Muscle of leg (tissue), 3 donors: ENCODE measurements at regions not wholly inside any gene's neighbourhood (a gene's known extent, or its start where the extent isn't known, plus 50 kb on each side); places are given as distances from the start of the nearest gene placed in this dataset.
A peak's percentile ranks its signal among the peaks of the same experiment; 100 is the strongest.
"Not testable (repeated sequence)": the region's sequence is repeated elsewhere in the genome, so short reads cannot be mapped to it uniquely, and the experiment has no call there.

Source experiments
- DNase-seq: peaks from one replicate; pipeline ENCODE4 v3.0.0; 2013
- H3K27ac ChIP-seq: one replicate; pipeline ENCODE4 v1.5.1; 2013; ENCODE audit warnings: mild to moderate bottlenecking, low read length, control low read depth
- H3K27me3 ChIP-seq: one replicate; pipeline ENCODE4 v1.6.1; 2013; ENCODE audit warnings: low read length; ENCODE audit not compliant: control insufficient read depth, insufficient read depth
- H3K36me3 ChIP-seq: one replicate; pipeline ENCODE4 v1.6.1; 2013; ENCODE audit warnings: low read length; ENCODE audit not compliant: control insufficient read depth, insufficient read depth
- H3K4me1 ChIP-seq: one replicate; pipeline ENCODE4 v1.6.1; 2013; ENCODE audit warnings: low read length; ENCODE audit not compliant: control insufficient read depth, insufficient read depth
- H3K4me3 ChIP-seq: one replicate; pipeline ENCODE4 v1.5.1; 2013; ENCODE audit warnings: low read length, control low read depth
- H3K9me3 ChIP-seq: replicated peaks from 2 replicates; pipeline ENCODE4 v1.6.1; 2013; ENCODE audit warnings: low read depth, low read length; ENCODE audit not compliant: control insufficient read depth
- WGBS: methylation state at CpG from one replicate; pipeline ENCODE4 v1.1.5; 2013; ENCODE audit warnings: missing lambda C conversion rate; ENCODE audit not compliant: insufficient coverage; 5-methylcytosine and 5-hydroxymethylcytosine counted together

GRCh38 chr1:9441451-9442133, 97.7 kb upstream of the SLC25A33 start:
- no peaks in the 10 kb centered on the region for H3K9me3 ChIP-seq
- H3K4me3 ChIP-seq = no peak overlapping the region
- no peaks in the 10 kb centered on the region for H3K36me3 ChIP-seq
- WGBS = 32% methylated on average over 13 of the region's 20 CpGs
- H3K27ac ChIP-seq = peak overlapping the region; percentile 67
- peak; percentile 88 for DNase-seq
- no peaks in the 10 kb centered on the region for H3K27me3 ChIP-seq
- peaks cover 56% of the 10 kb centered on the region for H3K4me1 ChIP-seq

GRCh38 chr1:9442278-9442846, 96.9 kb upstream of the SLC25A33 start:
- Histone ChIP-seq H3K27me3 (no peaks in the 10 kb centered on the region), H3K4me3 (no peak overlapping the region), H3K27ac (no peak overlapping the region), H3K4me1 (peaks cover 53% of the 10 kb centered on the region), H3K9me3 (no peaks in the 10 kb centered on the region), H3K36me3 (no peaks in the 10 kb centered on the region)
- no peak for DNase-seq
- 83% methylated on average over 2 of the region's 8 CpGs for WGBS

- H3K4me3 ChIP-seq = no peak overlapping the region
- no peaks in the 10 kb centered on the region for H3K9me3 ChIP-seq
- no peaks in the 10 kb centered on the region for H3K36me3 ChIP-seq
- H3K4me1 ChIP-seq = peaks cover 47% of the 10 kb centered on the region
- H3K27ac ChIP-seq = peak overlapping the region; percentile 32
- H3K27me3 ChIP-seq = no peaks in the 10 kb centered on the region
- DNase-seq = no peak
- 85% methylated on average over 1 of the region's 3 CpGs for WGBS
These were observed 96.3 kb upstream of the SLC25A33 start for GRCh38 chr1:9442986-9443385.

- peaks cover 3% of the 10 kb centered on the region for H3K27me3 ChIP-seq
- no peaks in the 10 kb centered on the region for H3K36me3 ChIP-seq
- peak; percentile 68 for DNase-seq
- no peak overlapping the region for H3K4me3 ChIP-seq
- H3K27ac ChIP-seq = peak overlapping the region; percentile 77
- no peaks in the 10 kb centered on the region for H3K9me3 ChIP-seq
- H3K4me1 ChIP-seq = peaks cover 50% of the 10 kb centered on the region
- 20% methylated on average over 8 of the region's 14 CpGs for whole genome bisulfite sequencing
These were observed 95.3 kb upstream of the SLC25A33 start for GRCh38 chr1:9443913-9444445.

GRCh38 chr1:9444532-9444931, 94.7 kb upstream of the SLC25A33 start:
- H3K36me3 ChIP-seq = no peaks in the 10 kb centered on the region
- peak overlapping the region; percentile 77 for H3K27ac ChIP-seq
- no peaks in the 10 kb centered on the region for H3K9me3 ChIP-seq
- 63% methylated on average over 9 of the region's 12 CpGs for WGBS
- no peak overlapping the region for H3K4me3 ChIP-seq
- H3K27me3 ChIP-seq = peaks cover 3% of the 10 kb centered on the region
- peaks cover 50% of the 10 kb centered on the region for H3K4me1 ChIP-seq
- DNase-seq = no peak

GRCh38 chr1:9445081-9445480, 94.2 kb upstream of the SLC25A33 start:
- H3K9me3 ChIP-seq, H3K27ac ChIP-seq, DNase-seq, H3K36me3 ChIP-seq, H3K27me3 ChIP-seq, H3K4me3 ChIP-seq: not testable (repeated sequence)
- H3K4me1 ChIP-seq = peaks cover 55% of the 10 kb centered on the region
- 67% methylated on average over 3 of the region's 10 CpGs for WGBS

- Histone ChIP-seq H3K9me3 (no peaks in the 10 kb centered on the region), H3K36me3 (no peaks in the 10 kb centered on the region), H3K4me3 (no peak overlapping the region), H3K27me3 (peaks cover 3% of the 10 kb centered on the region), H3K4me1 (peaks cover 41% of the 10 kb centered on the region), H3K27ac (no peak overlapping the region)
- DNase-seq = no peak
- 87% methylated on average over 14 of the region's 18 CpGs for WGBS
These were observed 91.9 kb upstream of the SLC25A33 start for GRCh38 chr1:9447215-9447960.

GRCh38 chr1:9448132-9449109, 90.8 kb upstream of the SLC25A33 start:
- Histone ChIP-seq H3K27me3 (peaks cover 3% of the 10 kb centered on the region), H3K4me1 (peaks cover 42% of the 10 kb centered on the region), H3K27ac (no peak overlapping the region), H3K9me3 (no peaks in the 10 kb centered on the region), H3K36me3 (no peaks in the 10 kb centered on the region), H3K4me3 (no peak overlapping the region)
- no peak for DNase-seq
- 88% methylated on average over 5 of the region's 15 CpGs for WGBS

GRCh38 chr1:9449110-9449627, 90.1 kb upstream of the SLC25A33 start:
- Histone ChIP-seq H3K9me3 (no peaks in the 10 kb centered on the region), H3K4me3 (no peak overlapping the region), H3K27me3 (peaks cover 3% of the 10 kb centered on the region), H3K4me1 (peaks cover 42% of the 10 kb centered on the region), H3K36me3 (no peaks in the 10 kb centered on the region), H3K27ac (no peak overlapping the region)
- WGBS = 42% methylated on average over 2 of the region's 10 CpGs
- DNase-seq = peak; percentile 62
